ENCODE measurements at regions not wholly inside any gene's neighbourhood (a gene's known extent, or its start where the extent isn't known, plus 50 kb on each side); places are given as distances from the start of the nearest gene placed in this dataset.

DNA sequence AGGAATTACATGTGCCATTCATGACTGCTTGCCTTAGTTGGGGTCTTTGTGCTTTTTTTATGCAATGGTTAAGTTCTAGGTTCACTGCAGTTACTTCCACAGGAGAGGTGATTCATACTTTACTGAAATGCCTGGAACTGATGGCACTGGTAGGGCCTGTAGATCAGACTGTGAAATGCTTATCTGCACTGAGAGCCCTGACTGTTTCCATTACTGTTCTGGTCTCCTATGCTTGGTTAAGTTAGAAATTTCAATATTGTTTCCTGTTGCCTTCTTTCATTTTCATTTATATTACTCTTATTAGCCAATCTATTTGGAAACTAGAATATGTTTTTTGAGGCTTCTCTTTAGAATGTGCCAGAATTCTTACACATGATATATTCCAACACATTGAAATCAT lies 484.1 kb upstream of the SEMA6A start:
- no peak for DNase-seq
- Histone ChIP-seq H3K36me3 (ENCODE audit: control insufficient read depth, insufficient read depth, low read length) (no peaks in the 10 kb centered on the region), H3K27ac (ENCODE audit: low read length) (no peak overlapping the region), H3K4me1 (ENCODE audit: control insufficient read depth, insufficient read depth, low read length) (peaks cover 2% of the 10 kb centered on the region), H3K4me3 (ENCODE audit: low read length) (no peak overlapping the region), H3K9me3 (replicated peaks; ENCODE audit: control insufficient read depth, low read depth, low read length) (no peaks in the 10 kb centered on the region), H3K27me3 (ENCODE audit: control insufficient read depth, insufficient read depth, low read length) (no peaks in the 10 kb centered on the region)

DNA sequence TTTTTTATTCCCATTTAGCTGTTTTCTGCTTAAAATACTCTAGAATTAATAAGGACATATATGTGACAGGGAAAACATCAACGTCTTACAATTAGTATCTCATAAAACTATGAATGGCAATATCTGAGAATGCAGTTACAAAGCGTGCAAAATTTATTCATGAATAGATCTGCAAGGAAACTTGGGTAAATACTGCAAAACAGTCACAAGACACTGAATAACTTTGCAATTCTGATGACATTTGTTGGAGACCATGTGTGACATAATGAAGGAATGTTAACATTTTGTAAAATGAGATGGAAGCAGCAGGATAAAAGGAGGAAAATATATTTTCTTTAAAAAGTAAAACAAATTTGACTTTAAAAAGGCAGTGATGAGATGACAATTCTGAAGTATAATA lies 480.9 kb upstream of the SEMA6A start:
- no CpG with 5 or more reads among the region's 2 CpGs for WGBS (ENCODE audit: insufficient coverage)
- peaks cover 2% of the 10 kb centered on the region for H3K4me1 ChIP-seq (ENCODE audit: control insufficient read depth, insufficient read depth, low read length)
- H3K4me3 ChIP-seq (ENCODE audit: low read length): no peak overlapping the region
- no peaks in the 10 kb centered on the region for H3K9me3 ChIP-seq (replicated peaks; ENCODE audit: control insufficient read depth, low read depth, low read length)
- DNase-seq: no peak
- no peaks in the 10 kb centered on the region for H3K27me3 ChIP-seq (ENCODE audit: control insufficient read depth, insufficient read depth, low read length)
- H3K27ac ChIP-seq (ENCODE audit: low read length): no peak overlapping the region
- H3K36me3 ChIP-seq (ENCODE audit: control insufficient read depth, insufficient read depth, low read length): no peaks in the 10 kb centered on the region

DNA sequence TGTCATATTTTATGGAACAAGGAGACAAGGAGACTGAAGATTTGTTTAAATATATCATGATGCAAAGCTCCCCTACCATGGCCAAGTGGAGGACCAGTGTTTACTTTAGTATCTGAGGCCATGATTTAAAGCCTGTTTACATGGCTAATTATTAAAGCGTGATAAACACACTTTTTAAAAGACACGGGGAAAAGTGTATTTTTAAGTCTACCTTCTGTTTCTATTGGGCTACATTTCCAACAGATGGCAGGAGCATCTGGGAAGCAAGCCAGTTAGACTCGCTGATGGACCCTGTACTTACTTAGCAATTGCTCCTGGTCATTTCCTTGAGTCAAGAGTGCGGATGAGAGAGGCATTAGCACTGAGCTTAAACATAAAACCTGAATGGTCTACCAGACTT lies 480.3 kb upstream of the SEMA6A start:
- WGBS (ENCODE audit: insufficient coverage): 26% methylated on average over 2 of the region's 4 CpGs
- H3K27ac ChIP-seq (ENCODE audit: low read length): no peak overlapping the region
- H3K36me3 ChIP-seq (ENCODE audit: control insufficient read depth, insufficient read depth, low read length): no peaks in the 10 kb centered on the region
- DNase-seq: peak; percentile 44
- H3K4me1 ChIP-seq (ENCODE audit: control insufficient read depth, insufficient read depth, low read length): peaks cover 2% of the 10 kb centered on the region
- H3K27me3 ChIP-seq (ENCODE audit: control insufficient read depth, insufficient read depth, low read length): no peaks in the 10 kb centered on the region
- H3K4me3 ChIP-seq (ENCODE audit: low read length): no peak overlapping the region
- H3K9me3 ChIP-seq (replicated peaks; ENCODE audit: control insufficient read depth, low read depth, low read length): no peaks in the 10 kb centered on the region

DNA sequence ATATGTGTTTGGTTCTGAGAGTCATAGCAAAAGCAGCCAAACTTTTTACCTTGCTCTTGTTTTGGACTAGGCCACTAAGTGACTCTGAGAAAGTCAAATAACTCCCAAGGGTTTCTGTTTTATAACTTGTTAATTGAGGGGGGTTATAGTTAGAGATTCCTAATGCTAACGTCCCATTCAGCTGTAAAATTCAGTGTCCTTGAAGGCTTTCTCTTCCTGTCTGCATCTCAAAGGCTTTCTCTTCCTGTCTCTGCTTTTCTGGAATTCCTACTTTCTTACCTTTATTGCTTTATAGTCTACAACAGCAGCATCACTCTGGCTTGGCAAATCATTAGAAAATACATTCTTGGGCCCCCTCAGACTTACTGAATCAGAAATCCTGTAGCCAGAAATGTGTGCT lies 479.5 kb upstream of the SEMA6A start:
- no peak overlapping the region for H3K27ac ChIP-seq (ENCODE audit: low read length)
- no CpG with 5 or more reads among the region's 1 CpG for WGBS (ENCODE audit: insufficient coverage)
- H3K4me1 ChIP-seq (ENCODE audit: control insufficient read depth, insufficient read depth, low read length): peaks cover 2% of the 10 kb centered on the region
- no peaks in the 10 kb centered on the region for H3K9me3 ChIP-seq (replicated peaks; ENCODE audit: control insufficient read depth, low read depth, low read length)
- no peak overlapping the region for H3K4me3 ChIP-seq (ENCODE audit: low read length)
- H3K27me3 ChIP-seq (ENCODE audit: control insufficient read depth, insufficient read depth, low read length): no peaks in the 10 kb centered on the region
- no peak for DNase-seq
- no peaks in the 10 kb centered on the region for H3K36me3 ChIP-seq (ENCODE audit: control insufficient read depth, insufficient read depth, low read length)

DNA sequence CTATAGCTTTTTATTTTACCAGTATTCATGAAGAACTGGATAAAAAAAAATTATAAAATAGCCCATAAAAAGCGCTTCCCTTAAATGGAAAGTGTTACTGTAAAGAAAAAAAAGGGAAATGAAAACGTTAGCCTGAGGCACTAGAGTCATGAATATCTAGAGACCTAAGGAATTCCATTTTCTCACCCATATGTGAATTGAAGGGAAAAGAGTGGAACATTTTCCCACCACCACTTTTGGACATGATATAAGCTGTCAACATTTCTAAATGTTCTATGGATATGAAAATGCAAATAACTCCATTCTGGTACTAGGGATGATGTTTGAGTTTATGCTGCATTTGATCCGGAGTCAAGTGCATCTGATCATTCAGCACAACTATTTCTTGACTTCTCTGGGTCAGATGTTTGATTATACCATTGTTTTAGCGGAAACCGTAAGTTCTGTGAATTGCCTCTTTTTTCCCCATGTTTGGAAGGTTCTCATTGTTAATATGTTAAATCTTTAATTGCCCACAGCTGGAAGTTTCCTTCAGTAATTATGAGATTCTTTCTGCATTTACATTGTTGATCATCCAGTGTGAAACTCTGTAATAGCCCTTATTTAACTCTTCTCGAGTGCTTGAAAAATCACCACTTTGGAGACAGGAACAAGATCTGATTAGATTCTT lies 467.4 kb upstream of the SEMA6A start:
- H3K36me3 ChIP-seq (ENCODE audit: control insufficient read depth, insufficient read depth, low read length): no peaks in the 10 kb centered on the region
- no peaks in the 10 kb centered on the region for H3K27me3 ChIP-seq (ENCODE audit: control insufficient read depth, insufficient read depth, low read length)
- DNase-seq: no peak
- no peaks in the 10 kb centered on the region for H3K4me1 ChIP-seq (ENCODE audit: control insufficient read depth, insufficient read depth, low read length)
- H3K4me3 ChIP-seq (ENCODE audit: low read length): no peak overlapping the region
- WGBS (ENCODE audit: insufficient coverage): no CpG with 5 or more reads among the region's 6 CpGs
- H3K27ac ChIP-seq (ENCODE audit: low read length): no peak overlapping the region
- H3K9me3 ChIP-seq (replicated peaks; ENCODE audit: control insufficient read depth, low read depth, low read length): no peaks in the 10 kb centered on the region

DNA sequence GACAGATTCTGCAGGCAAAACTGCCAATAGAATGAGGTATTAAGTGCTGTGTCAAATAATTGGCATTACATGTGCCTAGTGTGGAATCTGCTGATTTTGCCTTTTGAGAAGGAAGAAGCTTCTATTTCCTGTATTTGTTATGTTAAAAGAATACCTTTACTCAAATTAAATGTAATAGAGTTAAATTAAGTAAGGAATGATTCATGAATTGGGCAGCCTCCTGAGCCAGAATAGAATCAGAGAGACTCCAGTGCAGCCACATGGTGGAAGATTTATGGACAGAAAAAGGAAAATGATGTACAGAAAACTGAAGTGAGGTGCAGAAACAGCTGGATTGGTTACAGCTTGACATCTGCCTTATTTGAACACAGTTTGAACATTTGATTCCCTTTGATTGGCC lies 464.4 kb upstream of the SEMA6A start:
- DNase-seq: no peak
- H3K36me3 ChIP-seq (ENCODE audit: control insufficient read depth, insufficient read depth, low read length): no peaks in the 10 kb centered on the region
- no peaks in the 10 kb centered on the region for H3K4me1 ChIP-seq (ENCODE audit: control insufficient read depth, insufficient read depth, low read length)
- no peaks in the 10 kb centered on the region for H3K9me3 ChIP-seq (replicated peaks; ENCODE audit: control insufficient read depth, low read depth, low read length)
- H3K4me3 ChIP-seq (ENCODE audit: low read length): no peak overlapping the region
- H3K27ac ChIP-seq (ENCODE audit: low read length): no peak overlapping the region
- no peaks in the 10 kb centered on the region for H3K27me3 ChIP-seq (ENCODE audit: control insufficient read depth, insufficient read depth, low read length)

DNA sequence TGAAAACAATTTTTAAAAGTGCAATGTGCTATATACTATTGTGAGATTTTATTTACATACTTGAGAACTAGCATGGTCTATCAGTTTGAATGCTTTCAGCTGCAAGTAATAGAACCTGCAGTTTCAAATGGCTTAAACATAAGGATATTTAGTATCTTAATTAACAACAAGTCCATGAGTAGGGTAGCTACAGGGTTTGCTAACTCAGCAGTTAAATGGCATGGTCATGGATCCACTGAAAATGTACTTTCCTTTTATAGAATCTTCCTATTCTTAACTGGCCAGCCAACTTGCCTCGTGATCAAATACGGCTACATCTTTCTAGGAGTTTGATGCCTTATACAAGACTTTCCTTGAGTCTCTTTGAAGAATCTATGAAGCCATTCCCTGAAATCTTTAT lies 452.8 kb upstream of the SEMA6A start:
- no peak for DNase-seq
- 77% methylated on average over 2 of the region's 2 CpGs for WGBS (ENCODE audit: insufficient coverage)
- H3K27me3 ChIP-seq (ENCODE audit: control insufficient read depth, insufficient read depth, low read length): no peaks in the 10 kb centered on the region
- no peak overlapping the region for H3K4me3 ChIP-seq (ENCODE audit: low read length)
- no peak overlapping the region for H3K27ac ChIP-seq (ENCODE audit: low read length)
- H3K36me3 ChIP-seq (ENCODE audit: control insufficient read depth, insufficient read depth, low read length): no peaks in the 10 kb centered on the region
- no peaks in the 10 kb centered on the region for H3K9me3 ChIP-seq (replicated peaks; ENCODE audit: control insufficient read depth, low read depth, low read length)
- no peaks in the 10 kb centered on the region for H3K4me1 ChIP-seq (ENCODE audit: control insufficient read depth, insufficient read depth, low read length)

DNA sequence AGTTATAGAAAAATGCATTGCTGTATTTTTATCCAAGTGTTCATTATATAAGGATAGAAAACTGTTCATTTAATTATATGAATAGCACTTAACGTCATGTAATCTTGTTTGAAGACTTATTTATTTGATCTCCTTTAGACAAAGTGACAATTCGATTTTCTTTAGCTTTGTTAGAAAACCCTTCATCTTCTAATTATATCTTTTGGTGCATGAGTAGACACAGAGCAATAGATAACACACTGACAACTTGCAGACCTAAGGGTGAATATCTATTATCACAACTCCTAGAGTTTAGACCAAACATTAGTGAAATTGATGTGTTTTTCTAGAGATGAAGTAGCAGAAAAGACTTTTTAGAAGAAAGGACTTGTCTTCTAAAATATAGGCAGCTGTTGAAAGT lies 446.4 kb upstream of the SEMA6A start:
- Histone ChIP-seq H3K4me1 (ENCODE audit: control insufficient read depth, insufficient read depth, low read length) (no peaks in the 10 kb centered on the region), H3K9me3 (replicated peaks; ENCODE audit: control insufficient read depth, low read depth, low read length) (no peaks in the 10 kb centered on the region), H3K36me3 (ENCODE audit: control insufficient read depth, insufficient read depth, low read length) (no peaks in the 10 kb centered on the region), H3K27me3 (ENCODE audit: control insufficient read depth, insufficient read depth, low read length) (no peaks in the 10 kb centered on the region), H3K4me3 (ENCODE audit: low read length) (no peak overlapping the region), H3K27ac (ENCODE audit: low read length) (no peak overlapping the region)
- DNase-seq: no peak
- no CpG with 5 or more reads among the region's 2 CpGs for WGBS (ENCODE audit: insufficient coverage)

DNA sequence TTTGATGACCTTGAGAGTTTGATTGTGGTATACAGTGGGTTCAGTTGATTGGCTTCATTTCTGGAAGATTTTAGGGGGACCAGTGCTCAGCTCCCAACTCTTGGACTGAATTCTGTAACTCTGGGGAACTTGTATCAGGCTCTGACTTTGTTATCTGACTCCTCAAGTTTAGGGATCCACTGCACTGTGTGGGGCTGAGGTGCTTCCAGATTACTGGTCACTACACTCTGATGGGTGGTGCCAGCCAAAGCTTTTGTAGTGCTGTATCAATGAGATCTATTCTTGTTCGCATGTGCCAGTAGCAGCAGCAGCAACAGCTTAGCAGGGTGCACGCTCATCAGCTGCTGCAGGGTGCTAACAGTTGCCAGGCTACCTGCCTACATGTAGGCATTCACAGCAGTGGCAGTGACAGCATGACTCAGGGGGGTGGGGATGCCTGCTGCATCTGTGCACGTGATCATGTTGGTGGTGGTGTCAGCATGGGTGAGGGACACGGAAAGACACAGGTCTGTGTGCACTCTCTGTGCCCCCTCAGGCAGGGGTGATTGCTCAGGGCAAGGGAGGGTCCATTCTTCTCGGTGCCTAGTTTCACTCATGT lies 438.8 kb upstream of the SEMA6A start:
- H3K9me3 ChIP-seq (replicated peaks; ENCODE audit: control insufficient read depth, low read depth, low read length): peaks cover 9% of the 10 kb centered on the region
- H3K36me3 ChIP-seq (ENCODE audit: control insufficient read depth, insufficient read depth, low read length): no peaks in the 10 kb centered on the region
- DNase-seq: no peak
- no peaks in the 10 kb centered on the region for H3K4me1 ChIP-seq (ENCODE audit: control insufficient read depth, insufficient read depth, low read length)
- H3K27me3 ChIP-seq (ENCODE audit: control insufficient read depth, insufficient read depth, low read length): no peaks in the 10 kb centered on the region
- no peak overlapping the region for H3K4me3 ChIP-seq (ENCODE audit: low read length)
- no peak overlapping the region for H3K27ac ChIP-seq (ENCODE audit: low read length)
- whole genome bisulfite sequencing (ENCODE audit: insufficient coverage): 82% methylated on average over 5 of the region's 5 CpGs

DNA sequence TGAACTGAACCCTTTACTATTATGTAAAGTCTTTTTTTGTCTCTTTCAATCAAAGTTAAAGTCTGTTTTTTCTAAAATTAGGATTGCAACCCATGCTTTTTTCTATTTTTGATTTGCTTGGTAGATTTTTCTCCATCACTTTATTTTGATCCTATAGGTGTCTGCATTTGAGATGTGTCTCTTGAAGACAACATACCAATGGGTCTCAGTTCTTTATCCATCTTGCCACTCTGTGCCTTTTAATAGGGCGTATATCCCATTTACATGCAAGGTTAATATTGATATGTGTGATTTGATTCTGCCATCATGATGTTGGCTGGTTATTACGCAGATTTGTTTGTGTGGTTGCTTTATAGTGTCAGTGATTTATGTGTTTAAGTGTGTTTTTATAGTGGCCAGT lies 436.0 kb upstream of the SEMA6A start:
- H3K4me1 ChIP-seq (ENCODE audit: control insufficient read depth, insufficient read depth, low read length): no peaks in the 10 kb centered on the region
- H3K36me3 ChIP-seq (ENCODE audit: control insufficient read depth, insufficient read depth, low read length): no peaks in the 10 kb centered on the region
- no peaks in the 10 kb centered on the region for H3K27me3 ChIP-seq (ENCODE audit: control insufficient read depth, insufficient read depth, low read length)
- no peak for DNase-seq
- H3K27ac ChIP-seq (ENCODE audit: low read length): no peak overlapping the region
- no CpG with 5 or more reads among the region's 2 CpGs for WGBS (ENCODE audit: insufficient coverage)
- peaks cover 9% of the 10 kb centered on the region for H3K9me3 ChIP-seq (replicated peaks; ENCODE audit: control insufficient read depth, low read depth, low read length)
- H3K4me3 ChIP-seq (ENCODE audit: low read length): no peak overlapping the region

DNA sequence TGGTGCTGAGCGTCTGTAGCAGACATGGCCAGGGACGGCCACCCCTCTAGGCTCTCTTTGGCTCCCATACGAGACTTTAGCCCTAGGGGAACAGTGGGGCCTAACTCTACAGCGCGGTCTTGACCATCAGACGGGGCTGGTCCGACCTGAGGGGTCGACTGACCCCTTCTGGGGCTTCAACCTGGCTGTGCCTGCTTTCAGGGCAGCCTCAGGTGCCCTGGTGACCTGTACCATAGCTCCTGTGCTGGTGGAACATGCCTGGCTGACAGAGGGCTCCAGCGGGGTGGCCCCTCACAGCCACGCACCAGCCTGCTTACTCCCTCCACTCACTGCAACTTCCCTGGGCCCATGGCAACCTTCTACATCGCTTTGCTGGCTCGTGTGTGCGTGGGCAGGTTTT lies 423.4 kb upstream of the SEMA6A start:
- Histone ChIP-seq H3K4me1 (ENCODE audit: control insufficient read depth, insufficient read depth, low read length) (no peaks in the 10 kb centered on the region), H3K27me3 (ENCODE audit: control insufficient read depth, insufficient read depth, low read length) (no peaks in the 10 kb centered on the region)
- WGBS (ENCODE audit: insufficient coverage): 91% methylated on average over 9 of the region's 13 CpGs

More for the DNA sequence above, 423.4 kb upstream of the SEMA6A start:
- Histone ChIP-seq H3K4me3 (ENCODE audit: low read length) (no peak overlapping the region), H3K36me3 (ENCODE audit: control insufficient read depth, insufficient read depth, low read length) (no peaks in the 10 kb centered on the region), H3K9me3 (replicated peaks; ENCODE audit: control insufficient read depth, low read depth, low read length) (peaks cover 3% of the 10 kb centered on the region), H3K27ac (ENCODE audit: low read length) (no peak overlapping the region)
- DNase-seq: no peak

Measured in muscle of leg (tissue), 3 donors.